GM18520 (cell line): ENCODE measurements at regions not wholly inside any gene's neighbourhood (a gene's known extent, or its start where the extent isn't known, plus 50 kb on each side); places are given as distances from the start of the nearest gene placed in this dataset.
"Not testable (repeated sequence)": the region's sequence is repeated elsewhere in the genome, so short reads cannot be mapped to it uniquely, and the experiment has no call there.

Experiments used
- ATAC-seq: cut with Tn5 transposase; IDR thresholded peaks from one replicate; pipeline ENCODE4 v1.9.1; 2021; ENCODE audit not compliant: unreplicated experiment

DNA sequence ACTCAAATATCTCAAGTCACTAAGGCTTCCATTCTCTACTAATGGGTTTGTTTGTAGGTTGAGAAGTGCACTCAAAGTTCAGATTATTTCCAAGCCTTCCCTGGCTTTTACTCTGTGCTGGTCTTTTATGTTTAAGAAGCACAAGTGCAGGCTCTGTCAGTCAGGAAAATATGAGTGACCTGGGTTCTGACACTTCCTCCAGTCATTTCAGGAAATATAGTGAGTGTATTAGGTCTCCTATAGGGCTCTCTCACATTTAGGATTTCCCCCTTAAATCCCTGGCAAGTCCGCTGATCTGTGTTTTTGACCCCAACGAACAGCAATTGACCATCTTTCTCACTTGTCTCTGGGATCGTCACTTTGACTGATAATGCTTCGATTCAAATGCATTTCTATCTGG is 210.2 kb downstream of the ARPP21 start:
- ATAC-seq: no peak

DNA sequence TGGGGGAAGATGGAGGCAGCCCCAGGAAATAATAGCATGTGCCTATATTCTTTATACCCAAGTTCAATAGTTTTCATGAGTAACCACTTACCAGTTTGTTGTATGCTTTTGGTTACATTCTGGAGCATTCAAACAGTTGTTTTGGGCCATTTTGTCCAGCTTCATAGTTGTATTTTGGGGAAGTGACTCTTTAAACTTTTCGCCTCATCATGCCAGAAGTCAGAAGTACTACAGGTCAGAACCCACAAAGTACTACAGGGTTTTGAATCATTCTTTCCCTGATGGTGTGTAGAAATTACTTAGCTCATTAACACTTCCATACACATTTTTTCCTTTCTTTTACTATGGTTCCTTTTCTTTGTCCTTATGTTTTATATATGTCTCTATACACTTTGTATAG is 210.6 kb downstream of the ARPP21 start:
- ATAC-seq: no peak

DNA sequence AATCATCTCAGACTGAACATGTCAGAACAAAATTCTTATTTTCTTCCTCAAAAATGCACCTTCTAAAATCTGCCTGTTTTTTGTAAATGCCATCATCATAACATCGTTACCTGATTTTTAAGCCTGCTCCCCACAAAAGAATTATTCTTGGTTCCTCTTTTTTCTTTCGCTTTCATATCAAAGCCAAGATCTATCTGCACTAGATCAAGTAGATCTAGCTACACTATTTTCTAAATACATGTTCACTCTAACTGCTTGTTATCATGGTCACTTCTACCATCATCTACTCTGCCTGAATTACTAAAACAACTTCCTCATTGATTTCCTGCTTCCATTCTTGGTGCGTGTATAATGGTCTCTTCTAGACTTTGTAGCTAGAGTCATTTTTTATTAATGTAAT is 217.7 kb downstream of the ARPP21 start:
- ATAC-seq: peak; percentile 68

DNA sequence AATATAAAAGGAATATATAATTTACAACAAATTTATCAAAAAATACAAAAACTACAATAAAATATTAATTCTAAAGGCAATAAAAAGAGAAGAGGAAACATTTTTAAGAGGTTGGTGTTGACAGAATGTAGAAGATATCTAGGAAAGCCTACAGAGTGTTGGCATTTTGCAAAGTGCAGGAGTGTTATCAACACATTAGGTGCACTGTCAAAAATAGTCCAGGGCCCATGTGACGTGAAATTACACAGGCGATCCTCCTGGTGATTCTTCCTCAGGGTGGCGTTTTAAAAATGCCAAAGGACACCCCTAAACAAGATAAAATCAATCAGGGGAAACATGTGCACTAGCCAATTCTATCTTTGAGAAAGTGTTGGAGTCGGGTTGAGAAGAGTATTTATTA is 222.7 kb downstream of the ARPP21 start:
- ATAC-seq: no peak

DNA sequence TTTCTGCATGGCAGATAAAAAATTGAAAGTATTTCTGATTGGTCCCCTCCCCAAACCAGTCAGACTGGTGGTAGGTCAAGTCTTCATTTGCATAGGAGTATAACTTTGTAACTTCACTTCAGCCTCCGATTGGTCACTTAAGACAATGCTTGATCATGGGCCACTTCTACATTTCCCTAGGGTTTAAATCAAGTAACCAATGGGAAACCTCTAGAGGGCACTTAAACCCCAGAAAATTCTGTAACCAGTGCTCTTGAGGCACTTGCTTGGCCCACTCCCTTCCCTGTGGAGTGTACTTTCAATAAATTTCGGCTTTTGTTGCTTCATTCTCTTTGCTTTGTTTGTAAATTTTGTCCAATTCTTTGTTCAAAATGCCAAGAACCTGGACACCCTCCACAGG is 225.5 kb downstream of the ARPP21 start:
- no peak for ATAC-seq

DNA sequence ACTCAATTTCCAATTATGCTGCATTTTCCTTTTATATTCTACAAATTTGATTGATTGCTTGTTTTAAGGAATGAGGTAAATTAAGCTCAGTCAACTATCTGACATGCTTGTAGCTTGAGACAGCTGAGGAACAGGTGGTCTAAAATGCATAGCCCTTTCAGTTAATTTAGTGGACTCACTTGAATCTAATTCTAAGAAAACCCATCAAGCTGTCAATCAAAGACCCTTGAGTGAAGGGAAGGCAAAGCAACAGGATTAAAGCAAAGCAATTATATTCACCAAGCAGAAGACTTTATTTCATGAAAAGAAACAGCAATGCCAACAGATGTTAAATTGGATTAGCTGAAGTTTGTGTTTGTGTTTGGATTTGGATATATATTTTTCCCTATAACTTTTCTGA is 228.5 kb downstream of the ARPP21 start:
- ATAC-seq: no peak

DNA sequence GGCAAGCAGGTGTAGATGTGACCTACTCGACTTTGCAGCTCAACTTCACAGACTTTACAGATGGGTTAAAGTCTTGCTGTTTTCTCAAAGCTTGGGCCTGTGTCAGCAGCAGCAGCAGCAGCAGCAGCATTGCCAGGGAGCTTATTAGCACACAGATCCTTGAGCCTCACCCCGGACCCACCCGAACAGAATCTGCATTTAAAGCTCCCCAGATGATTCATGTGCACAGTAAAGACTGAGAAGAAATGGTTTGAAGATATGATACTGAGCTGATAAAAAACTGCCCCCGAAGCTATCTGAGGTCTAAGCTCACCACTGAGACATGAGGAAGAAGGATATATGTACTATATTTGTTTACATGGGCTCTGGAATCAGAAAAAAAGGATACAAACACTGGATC is 231.7 kb downstream of the ARPP21 start:
- no peak for ATAC-seq

DNA sequence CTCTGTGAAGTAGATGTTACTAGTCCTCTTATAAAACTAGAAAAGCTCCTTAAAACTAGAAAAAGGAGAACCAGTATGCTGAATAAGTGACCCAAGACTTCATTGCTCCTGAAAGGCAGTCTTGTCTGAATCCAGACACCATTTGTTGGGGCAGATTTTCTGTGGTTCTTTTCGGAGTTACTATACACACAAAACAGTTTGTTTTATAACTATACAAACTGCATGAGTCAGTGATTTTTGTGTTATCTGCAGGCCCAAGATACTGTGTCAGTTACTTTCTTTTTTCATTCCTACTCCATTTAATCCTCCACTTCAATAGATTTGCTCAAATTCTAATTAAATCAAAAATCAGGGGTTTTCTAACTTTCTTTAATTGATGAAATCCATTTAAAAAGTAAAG is 244.6 kb downstream of the ARPP21 start:
- ATAC-seq: no peak

DNA sequence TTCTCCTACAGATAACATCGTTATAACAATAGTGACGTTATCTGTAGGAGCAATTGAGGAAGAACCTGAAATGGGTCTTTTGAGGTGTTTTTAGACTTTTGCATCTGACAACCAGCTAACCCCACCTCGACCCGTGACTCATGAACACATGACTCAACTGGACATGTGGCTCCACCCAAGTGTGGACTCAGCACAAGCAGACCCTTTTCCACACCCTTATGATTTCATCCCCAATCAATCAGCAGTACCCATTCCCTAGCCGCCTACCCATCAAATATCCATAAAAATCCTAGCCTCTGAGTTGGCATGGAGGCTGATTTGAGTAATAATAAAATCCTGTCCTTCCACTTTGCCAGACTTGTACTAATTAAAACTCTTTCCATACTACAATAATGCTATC is 255.4 kb downstream of the ARPP21 start:
- no peak for ATAC-seq

DNA sequence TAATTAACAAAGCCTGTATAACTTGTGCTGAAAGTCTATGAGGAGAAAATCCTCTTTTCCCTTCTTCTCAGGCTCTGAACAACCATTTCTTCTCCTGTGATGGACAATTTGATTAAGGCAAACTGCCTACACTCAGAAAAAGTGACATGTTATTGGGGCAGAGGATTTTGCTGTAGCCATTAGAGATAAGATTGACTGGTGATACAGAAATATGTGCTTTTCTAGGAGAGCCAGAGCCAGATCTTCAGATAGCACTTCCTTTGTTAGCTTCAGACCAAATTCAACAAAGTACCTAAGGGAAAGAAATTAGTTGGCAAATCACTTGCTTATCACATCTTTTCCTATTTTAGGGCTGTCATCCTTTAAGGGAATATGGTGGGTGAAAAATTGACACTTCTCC is 259.9 kb downstream of the ARPP21 start:
- ATAC-seq: no peak

DNA sequence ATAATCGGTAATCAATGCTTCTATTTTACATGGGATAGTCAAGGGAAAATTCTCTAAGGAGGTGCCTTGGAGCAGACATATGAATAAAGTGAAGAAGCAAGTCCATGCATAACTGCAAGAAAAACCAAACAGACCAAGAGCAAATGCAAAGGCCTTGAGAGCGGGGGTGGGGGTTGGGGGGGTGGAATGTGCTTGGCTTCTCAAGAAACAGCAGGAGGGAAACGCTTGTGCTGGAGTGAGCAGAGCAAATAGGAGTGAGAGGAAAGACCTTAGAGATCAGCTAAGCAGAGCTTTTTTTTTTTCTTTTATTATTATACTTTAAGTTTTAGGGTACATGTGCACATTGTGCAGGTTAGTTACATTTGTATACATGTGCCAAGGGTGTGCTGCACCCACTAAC is 260.8 kb downstream of the ARPP21 start:
- ATAC-seq: no peak

DNA sequence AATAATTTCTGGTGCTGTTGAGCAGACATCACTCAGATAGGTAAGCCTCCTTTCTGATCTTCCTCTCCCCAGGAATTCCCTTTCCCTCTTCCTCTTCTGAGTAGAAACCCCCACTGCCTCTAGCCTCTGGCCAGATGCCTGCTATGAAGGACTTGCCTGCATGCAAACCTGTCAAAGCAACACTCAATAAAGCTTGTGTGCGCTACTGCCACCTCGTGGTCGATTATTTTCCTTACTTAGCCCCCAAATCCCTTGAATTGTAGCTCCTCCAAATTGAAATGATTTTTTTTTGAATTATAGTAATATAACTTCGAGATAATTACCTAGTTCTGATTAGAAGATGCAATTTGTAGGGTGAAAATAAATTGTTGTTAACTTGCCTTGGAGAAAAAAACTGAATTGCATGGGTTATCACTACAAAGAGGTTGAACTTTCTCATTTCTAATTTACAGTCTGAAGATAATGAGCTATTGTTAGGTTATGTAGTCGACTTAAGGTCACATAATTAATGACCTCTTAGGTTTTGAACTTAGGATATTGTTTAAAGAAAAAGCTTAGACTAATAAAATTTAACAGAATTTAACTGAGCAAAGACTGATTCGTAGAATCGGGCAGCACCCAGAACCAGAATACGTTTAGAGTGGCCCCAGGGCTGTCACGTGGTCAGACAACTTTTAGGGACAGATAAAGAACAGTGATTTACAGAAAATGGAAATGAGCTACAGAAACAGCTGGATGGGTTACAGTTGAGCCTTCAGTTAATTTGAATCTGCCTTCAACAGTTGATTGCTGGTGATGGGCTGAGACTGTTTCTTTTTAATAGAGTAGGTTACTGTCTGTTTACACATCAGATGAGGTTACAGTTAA is 269.3 kb downstream of the ARPP21 start:
- peak; percentile 67 for ATAC-seq

DNA sequence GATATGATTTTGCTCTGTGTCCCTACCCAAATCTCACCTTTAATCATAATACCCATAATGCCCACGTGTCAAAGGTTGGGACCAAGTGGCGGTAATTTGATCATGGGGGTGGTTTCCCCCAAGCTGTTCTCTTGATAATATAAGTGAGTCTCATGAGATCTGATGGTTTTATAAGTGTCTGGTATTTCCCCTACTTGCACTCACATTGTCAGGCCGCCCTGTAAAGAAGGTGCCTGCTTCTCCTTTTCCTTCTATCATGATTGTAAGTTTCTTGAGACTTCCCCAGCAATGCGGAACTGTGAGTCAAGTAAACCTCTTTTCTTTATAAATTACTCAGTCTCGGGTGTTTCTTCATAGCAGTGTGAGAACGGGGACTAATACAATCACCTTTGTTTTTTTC is 279.8 kb downstream of the ARPP21 start:
- no peak for ATAC-seq

DNA sequence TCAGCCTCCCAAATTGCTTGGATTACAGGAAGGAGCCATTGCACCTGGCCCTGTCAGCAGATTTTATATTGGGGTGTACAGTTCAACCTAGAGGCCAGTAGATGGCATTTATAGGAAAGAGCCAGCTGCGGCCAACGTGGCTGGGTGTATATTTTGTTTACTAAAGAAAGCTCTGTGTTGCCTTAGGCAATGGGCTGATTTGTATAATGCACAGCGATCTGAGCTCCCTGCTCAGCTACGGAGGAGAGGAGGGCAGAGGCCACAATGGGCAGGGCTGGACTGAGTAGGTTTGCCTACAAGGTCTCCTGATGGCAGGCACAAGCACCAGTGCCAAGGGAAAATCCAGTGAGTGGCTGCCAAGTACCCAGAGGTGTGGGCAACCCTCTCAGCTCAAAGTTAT is 282.4 kb downstream of the ARPP21 start:
- ATAC-seq: no peak

DNA sequence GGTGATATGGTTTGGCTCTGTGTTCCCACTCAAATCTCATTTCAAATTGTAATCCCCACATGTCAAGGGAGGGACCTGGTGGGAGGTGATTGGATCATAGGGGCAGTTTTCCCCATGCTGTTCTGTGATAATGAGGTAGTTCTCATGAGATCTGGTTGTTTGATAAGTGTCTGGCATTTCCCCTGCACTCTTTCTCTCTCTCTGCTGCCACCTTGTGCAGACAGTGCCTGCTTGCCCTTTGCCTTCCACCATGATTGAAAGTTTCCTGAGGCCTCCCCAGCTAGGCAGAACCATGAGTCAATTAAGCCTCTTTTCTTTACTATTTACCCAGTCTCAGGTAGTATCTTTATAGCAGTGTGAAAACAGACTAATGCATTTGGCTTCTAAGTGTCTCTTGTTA is 284.7 kb downstream of the ARPP21 start:
- ATAC-seq: not testable (repeated sequence)

DNA sequence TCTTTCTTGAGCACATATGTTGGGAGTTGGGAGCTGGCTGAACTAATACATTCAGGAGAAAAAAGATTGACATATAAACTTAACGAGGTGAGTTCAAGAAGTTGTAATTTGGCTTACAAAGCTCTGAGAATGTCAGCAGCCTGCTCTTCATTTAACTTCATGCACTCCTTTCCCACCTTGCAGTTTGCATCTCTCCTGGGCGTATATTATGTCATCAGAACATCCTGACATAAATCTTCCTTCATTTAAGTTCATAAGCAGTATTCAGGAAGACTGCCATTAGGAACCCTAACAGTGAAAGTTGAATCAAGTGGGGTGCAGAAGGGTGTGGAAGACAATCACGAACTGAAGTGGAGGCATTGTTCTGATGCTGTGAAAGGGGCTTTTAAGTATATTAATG is 288.1 kb downstream of the ARPP21 start:
- no peak for ATAC-seq

DNA sequence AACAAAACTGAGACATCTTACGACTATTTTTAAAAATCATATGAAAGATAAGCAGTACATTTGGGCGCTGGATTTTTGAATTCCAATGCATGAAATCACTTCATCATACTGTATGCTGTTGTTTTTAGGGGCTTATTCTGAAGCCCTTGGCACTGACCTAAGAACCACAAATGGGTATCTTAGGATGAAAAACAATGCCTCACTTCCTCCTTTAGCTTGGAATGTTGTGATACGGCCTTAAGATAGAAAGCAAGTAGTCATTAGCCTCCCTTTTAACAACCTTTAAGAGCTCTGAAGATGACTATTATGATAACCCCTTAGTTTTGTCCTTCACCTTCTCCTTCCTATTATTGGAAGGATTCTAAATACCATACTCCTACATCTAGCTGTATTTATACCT is 289.8 kb downstream of the ARPP21 start:
- no peak for ATAC-seq

DNA sequence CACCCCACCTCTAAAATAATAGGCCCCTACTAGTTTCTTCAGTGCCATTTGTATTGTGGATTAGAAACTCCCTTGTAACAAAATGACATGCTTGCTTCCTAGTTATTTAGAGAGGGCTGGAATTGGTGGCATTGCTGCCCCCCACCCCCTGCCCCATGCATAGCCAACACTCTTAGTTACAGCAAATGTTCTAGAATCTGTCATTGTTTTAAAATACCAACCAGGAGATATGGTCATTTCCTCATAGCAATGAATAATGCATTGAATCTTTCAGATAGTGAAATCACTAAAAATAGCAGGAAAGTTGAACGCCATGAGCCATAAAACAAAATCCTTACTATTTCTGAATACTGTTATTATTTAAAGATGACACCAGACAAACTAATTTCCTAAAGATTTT is 292.5 kb downstream of the ARPP21 start:
- no peak for ATAC-seq

DNA sequence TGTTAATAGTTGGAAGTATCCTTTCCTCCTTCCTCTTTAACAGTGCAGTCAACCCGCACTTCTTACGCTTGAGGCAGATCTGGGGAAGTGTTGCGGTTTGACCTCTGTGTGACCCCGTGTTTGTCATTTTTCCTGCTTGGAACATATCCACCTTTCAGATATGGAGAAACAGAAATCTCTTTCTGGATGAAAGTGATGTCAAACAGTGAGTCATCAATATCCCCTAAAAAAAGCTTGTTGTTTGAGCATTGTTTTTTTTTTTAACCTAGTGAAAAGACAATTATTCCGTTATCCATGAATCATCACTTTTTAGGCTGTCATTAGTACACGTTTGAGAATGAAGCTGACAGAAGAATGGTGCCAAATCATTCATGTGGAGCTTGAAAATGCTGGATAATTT is 293.7 kb downstream of the ARPP21 start:
- ATAC-seq: no peak

DNA sequence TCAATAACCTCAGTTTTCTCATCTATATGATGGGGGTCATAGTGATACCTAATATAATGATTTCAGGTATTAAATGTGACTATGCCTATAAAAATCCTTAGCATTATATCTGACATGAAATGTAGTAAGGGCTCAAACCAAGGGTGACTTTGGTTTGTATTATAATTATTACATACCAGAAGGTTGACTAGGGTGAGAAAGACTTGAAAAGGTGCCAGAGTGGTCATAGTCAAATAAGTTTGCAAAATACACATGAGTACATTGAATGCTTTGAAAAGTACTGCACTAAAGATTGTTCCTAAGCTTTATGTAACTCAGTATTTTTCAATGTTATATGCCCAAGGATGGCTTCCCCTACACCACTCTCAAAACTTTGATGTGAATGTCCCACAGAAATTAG is 297.2 kb downstream of the ARPP21 start:
- no peak for ATAC-seq

DNA sequence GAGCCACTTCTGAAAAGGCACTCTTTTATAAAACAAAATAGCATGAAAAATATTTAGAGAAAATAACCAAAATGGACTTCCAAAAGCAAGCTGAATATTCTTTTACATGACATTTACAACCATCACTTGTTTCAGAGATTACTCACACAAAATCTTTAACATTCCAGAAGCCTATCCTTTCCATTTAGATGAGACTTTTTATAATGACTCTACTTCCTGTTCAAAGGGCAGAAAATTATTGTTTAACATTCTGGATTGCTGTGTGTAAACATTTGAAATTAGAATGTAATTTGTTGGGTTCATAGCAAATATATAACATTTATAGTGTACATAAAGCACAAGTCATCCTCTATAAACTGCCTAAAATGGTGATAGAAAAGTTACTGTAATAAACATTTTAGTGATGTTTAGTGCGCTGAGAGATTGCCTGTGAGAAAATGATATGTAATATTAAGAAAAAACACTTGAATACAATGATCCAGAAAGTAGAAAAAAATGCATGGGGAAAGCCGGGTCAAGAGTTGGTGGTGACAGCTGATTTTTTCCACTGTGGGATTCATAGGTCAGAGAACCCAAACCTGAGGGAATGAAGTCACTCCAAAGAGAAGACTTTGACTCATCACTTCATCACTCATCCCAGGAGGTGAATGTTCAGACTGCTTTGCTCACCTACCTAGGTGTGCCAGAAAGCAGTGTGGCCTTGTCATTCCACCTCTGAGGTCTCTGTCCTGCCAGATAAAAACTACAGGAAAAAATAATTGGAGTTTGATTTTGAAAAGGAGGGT is 305.8 kb downstream of the ARPP21 start:
- ATAC-seq: no peak

DNA sequence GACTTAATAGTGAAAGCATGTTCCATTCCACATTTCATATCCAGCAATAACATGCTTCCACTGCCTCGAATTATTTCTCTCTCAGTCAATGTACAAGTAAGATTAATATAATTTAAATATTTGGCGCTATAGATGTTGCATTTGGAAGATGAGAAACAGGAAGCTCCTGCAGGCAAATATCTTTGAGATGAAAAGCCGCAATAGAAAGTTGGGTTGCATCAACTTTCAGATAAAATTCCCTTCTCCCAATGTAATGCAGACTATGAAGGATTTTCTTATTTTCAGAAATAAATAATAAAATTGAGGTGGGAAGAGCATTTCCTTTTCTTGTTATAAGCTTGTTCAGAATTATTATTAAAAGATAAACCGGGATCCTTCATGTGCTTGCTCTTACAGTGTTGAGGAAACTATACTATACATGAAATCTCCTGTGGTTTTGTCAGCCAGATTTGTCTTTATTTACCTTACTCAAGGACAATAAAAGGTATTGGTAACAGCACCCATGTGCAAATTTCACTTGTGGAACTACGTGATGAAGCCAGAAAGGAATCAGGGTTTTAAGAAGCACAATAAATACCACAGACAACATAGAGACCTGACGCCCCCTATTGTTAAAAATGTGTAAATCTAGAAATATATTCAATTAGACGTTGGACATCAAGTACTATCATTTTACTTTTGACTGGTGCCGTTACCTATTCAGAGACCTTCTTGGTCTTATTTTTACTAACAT is 307.0 kb downstream of the ARPP21 start:
- ATAC-seq: no peak
